GM18508 (cell line): ENCODE measurements at regions not wholly inside any gene's neighbourhood (a gene's known extent, or its start where the extent isn't known, plus 50 kb on each side); places are given as distances from the start of the nearest gene placed in this dataset.
"Not testable (repeated sequence)": the region's sequence is repeated elsewhere in the genome, so short reads cannot be mapped to it uniquely, and the experiment has no call there.

Source experiments
- ATAC-seq: cut with Tn5 transposase; IDR thresholded peaks from one replicate; pipeline ENCODE4 v1.9.1; 2021; ENCODE audit warnings: moderate number of reproducible peaks; ENCODE audit not compliant: insufficient read depth, unreplicated experiment

DNA sequence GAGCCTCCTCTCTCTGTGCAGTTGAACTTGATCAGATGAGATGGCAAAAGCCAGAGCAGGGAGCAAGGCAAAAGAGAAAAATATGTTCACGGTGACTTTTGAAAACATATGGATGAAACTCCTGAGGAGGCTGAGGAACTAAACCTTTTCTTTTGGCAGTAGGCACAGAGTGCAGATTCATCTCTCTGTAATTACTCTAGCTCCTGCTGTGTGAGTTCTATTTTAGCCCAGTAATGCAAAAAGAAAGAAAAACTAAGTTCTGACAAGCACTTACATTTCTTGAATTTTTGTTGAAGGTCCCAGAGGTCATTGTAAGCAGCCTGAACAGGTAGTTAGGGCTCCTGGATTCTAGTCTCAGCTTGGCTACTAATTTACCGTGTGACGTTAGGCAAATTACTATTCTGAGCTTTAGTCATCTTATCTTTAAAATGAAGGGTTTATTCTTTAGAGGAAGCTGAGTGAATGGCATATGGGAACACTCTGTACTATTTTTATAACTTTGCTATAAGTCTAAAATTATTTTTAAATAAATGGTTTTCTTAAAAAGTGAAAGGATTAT lies 114.7 kb upstream of the NBPF26 start:
- ATAC-seq, result not testable (repeated sequence)

DNA sequence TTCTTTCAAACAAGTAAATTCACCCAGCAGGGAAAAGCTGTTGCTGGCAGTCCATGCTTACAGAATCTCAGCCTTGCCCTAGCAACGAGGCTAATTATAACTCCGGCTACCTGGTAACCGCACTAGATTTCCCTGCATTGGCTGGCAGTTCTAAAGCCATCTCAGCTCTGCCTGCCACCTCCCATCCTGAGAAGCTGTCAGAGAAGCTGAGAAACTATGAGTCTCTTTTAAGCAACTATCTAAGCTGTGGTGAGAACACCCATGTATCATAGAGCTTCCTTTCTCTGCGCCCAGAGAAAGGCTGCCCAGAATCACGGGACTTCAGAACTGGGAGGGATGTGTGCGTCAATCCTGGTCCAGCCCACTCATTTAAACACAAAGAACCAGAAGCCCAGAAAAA lies 113.9 kb upstream of the NBPF26 start:
- not testable (repeated sequence) for ATAC-seq

DNA sequence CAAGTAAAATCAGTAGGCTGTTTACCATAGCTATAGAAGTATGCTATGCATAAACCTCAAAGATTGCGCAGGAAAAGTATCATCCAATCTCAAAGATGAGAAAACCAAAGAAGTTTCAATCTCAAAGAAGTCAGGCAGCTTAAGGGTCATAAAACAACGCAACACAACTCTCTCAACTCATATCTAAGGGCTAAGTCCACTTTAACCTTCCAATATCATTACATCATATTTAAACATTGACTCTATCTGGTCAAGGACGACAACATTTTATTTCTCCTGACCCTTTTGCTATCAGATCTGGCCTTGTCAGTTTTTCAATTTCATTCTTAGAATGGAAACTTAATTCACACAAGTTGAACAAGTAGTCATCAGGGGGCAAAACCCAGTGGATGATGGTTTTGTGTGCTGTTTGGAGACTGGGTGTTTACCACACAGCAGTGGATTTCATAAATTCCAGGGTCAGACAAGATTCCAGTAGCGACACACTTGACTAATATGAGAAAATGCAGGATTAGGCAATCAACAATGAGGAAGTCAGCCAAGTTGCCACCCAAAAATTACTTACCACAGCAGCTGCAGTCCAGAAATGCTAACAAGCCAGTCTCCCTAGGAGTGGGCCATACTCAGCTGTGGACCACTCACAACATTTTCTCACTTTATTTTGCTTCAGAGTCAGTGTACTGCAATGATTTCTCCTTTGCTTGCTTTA lies 108.7 kb upstream of the NBPF26 start:
- ATAC-seq, result not testable (repeated sequence)

DNA sequence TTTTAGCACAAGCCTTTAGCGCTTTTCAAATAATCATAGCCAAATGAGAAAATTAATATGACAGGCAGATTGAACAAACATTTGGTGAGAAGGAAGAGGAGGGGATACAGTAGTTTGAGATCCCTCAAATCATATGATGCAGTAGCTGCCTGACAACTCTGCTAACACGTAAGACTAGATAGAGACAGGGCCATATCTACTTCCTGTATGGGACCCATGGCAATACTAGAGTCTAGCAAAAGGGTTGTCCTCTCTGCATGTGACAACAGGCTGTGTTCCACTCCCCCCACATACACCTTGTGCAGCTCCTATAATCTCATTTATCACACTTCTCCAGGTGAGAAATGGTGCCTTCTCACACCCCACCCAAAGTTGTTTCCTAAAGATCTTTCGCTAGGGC lies 106.3 kb upstream of the NBPF26 start:
- ATAC-seq, result not testable (repeated sequence)

DNA sequence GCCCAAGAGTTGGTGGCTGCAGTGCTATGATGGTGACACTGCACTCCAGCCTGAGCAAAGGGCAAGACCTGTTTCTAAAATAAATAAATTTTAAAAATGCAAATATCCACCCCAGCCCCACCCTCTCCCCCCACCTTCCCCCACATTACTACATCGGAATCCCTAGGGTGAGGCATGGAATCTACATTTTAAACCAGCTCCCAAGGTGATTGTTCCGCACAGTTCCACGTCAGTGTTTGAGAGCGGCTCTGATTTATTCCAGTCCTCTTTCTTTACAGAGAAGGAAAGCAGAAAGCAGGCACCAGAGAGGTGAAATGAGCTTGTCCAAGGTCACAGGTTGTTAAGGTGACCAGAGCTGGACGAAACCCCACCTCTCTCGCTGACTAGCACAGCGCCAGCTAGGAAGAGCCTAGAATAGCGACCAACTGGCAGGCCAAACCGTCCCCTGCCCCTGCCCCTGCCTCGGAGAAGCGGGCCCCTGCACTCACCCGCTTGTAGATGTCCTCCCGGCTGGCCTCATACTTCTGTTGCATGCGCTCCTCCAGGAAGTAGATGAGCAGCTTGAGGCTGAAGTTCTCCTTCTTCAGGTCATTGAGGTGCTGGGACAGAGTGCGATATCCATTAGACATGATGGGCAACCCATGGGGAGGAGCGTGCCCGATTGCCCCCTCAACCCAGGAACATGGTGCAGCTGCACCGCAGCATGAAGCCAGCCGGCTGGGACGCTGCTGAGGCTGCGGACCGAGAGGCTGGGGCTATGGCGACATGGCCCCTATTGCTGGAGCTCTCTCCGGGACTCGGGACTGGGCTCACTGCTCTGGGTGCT lies 103.7 kb upstream of the NBPF26 start:
- not testable (repeated sequence) for ATAC-seq

DNA sequence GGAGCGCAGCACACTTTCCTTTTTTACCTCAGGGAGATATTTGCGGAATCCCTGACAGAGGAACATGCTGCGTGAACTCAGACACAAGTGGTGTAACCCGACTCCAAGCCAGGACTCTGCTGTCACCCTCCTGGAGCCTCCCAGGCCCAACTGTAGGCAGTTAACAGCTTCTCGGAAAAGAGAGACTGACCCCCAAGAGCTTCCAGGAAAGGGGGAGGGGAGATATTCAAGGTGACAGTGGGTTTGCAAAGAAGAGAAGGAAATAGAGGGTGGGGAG lies 103.1 kb upstream of the NBPF26 start:
- not testable (repeated sequence) for ATAC-seq

DNA sequence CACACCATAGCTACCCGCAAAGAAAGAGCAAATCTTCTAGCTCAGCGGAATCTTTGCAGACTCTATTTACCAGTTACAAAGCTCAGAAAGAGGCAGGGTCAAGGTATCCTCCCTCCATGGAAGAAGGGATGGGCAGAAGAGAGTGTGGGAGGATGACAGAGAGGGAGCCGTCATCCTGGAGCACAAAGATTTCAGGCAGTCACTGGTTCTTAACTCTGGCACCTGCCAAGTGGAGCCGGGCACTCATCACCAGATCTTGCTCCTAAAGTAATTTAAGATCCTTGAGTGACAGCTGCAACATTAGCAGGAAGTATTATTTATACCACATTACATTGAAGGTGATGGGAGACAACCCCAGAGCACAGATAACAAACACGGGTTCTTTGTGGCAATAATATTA lies 102.5 kb upstream of the NBPF26 start:
- ATAC-seq, result not testable (repeated sequence)

DNA sequence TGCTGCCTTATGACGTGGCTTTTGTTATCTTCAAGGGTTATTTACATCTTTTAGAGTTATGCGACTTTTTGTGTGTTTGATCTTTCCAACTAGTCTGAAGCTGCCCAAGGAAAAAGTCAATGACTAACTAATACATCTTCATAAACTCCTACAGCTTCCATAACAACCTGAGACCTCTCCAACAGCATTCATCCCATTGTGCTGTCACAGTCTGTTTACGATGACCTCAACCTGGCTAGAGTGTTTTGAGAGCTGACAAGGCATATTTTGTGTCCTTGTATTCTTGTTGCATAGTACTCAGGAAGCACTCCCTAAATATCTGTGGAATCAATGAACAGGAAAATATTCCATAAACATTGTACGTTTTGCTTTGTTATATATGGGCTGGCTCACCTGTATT lies 100.2 kb upstream of the NBPF26 start:
- not testable (repeated sequence) for ATAC-seq

DNA sequence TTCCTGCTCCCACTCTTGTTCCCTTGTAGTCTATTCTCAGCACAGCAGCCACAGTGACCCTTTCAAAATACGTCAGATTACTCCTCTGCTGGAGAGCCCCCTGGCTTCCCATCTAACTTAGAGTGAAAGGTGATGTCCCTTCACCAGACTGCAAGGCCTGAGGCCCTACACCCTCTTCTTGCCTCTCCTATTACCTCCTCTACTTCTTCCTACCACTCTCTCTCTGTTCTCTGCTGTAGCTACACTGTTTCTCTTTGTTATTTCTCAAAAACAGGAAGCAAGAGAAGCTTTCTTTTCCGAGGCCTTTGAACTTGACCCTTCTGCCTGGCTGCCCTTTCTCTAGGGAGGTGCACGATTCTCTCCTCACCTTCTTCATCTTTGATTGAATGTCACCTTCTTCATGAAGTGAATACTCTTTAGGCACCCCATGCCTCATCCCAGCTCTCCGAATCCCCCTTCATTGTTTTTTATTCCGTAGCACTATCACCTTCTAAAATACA lies 99.1 kb upstream of the NBPF26 start:
- ATAC-seq, result not testable (repeated sequence)

DNA sequence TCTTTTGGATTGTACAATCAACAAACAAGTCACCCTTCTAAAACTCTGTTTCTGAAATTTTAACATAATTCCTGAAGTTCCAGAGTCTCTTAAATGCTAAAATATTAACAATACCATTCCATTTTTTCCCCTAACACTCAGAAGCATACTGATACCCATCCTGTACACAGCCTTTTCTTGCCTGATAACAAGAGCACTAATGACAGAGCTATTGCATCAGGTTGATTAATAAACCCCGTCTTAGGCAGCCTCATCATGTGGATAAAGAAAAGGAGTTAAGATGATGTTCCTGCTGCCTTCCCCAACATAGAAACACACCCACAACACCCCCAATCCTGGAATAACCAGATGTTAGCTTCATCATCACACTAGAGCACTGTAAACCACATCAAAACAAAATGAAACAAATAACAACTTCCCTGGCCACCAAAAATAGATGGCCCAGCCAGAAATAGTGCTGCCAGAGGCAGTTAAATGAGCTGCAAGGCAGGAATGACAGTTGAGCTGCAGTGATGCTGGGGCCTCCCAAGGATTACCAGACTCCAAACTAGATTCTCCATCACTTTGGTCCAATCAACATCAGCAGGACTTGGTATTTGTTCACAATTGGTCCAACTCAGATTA lies 93.8 kb upstream of the NBPF26 start:
- not testable (repeated sequence) for ATAC-seq

DNA sequence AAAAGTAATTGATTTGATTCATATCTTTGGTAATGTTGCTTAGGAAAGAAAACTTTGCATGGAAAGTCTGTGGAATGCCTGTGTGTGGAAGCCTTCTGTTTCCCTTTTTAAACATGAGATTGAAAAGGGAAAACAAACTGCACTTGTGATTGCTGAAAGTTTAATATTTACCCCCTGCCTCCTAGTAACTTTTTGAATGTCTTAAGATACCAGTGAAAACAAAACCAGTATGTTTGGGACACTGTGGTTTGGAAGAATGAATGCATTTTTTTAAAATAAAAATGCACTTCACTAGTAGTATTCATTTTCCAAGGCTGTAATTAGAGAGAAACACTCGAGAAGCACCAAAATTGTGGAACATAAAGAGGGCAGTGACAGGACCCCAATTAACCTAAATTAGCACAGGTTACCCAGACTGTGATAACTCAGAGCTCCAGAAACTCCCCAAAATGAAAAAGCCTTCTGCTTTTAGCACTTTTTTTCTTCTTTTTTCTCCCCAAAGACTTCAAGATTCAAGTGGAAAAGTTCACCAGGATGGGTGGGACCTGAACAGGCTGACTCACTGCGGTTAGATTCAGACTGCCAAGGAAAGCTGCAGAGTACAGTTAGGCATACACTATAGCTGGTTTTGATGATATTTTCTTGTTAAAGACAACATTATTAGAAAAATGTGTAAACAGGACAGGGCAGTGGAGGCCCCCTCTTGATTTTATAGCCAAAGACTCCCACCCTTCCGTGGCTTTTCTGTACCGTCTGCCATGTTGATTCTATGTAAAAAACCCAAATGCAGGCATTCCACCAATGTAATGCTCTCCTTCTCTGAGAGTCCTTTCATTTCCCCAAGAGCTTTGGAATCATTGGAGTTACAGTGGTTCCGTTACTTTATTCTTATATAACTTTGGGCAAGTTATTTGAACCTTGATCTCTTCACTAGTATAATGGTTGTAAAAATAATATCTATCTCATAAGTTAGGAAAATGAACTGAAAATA lies 88.6 kb upstream of the NBPF26 start:
- not testable (repeated sequence) for ATAC-seq

DNA sequence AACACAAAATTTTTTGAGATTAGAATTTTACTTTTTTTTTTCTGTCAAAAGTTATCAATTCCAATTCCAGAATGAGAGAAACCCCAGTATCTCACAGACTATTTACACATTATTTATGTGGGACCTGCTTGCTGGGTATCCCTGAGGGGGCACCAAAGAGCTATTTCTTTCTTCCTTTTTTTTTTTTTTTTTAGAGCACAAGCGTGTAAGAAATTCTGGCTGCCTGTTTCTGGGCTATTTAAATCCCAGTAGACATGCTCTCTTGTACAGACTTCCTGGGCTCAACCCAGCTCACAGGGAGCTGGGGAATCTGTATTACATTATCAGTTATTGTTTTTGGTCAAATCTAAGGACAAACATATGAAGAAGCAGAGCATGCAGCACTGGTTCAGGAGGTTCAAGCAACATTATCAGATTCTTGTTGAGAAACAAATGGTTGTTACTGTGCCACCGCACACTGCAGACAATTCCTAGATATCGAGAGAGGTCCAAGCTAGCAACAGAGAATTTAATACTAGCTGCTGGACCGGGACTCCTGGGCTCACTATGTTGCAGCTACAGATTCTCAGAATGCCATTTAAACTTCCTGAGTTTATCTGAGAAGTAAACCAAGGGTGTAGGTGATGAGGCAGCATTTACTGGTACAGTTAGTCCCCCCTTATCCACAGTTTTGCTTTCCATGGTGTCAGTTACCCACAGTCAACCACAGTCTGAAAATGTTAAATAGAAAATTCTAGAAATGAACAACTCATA lies 83.3 kb upstream of the NBPF26 start:
- ATAC-seq, result not testable (repeated sequence)

DNA sequence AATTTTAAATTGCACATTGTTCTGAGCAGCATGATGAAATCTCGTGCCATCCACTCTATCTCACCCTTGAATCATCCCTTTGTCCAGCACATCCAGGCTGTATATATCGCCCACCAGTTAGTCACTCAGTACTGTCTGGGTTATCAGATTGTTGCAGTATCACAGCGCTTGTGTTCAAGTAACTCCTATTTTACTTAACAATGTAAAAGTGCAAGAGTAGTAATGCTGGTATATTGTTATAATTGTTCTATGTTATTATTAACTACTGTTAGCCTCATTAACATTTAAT lies 82.8 kb upstream of the NBPF26 start:
- ATAC-seq, result not testable (repeated sequence)

DNA sequence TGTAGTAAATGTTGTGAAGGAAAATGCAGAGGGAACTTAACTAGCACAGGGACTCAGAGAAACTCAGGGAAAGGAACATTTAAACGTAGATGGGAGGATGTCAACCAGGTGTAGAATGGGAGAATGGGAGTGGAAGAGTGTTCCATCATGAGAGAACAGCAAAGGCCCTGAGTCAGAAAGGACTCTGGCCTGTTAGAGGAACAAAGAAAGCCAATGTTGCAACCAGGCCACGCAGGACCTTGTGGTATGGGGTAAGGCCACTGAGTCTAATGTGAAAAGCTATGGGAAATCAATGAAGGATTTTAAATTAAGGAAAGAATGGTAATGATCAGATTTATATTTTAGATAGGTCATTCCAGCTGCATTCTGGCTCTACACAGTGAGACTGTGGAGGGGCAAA lies 76.6 kb upstream of the NBPF26 start:
- ATAC-seq, result not testable (repeated sequence)

DNA sequence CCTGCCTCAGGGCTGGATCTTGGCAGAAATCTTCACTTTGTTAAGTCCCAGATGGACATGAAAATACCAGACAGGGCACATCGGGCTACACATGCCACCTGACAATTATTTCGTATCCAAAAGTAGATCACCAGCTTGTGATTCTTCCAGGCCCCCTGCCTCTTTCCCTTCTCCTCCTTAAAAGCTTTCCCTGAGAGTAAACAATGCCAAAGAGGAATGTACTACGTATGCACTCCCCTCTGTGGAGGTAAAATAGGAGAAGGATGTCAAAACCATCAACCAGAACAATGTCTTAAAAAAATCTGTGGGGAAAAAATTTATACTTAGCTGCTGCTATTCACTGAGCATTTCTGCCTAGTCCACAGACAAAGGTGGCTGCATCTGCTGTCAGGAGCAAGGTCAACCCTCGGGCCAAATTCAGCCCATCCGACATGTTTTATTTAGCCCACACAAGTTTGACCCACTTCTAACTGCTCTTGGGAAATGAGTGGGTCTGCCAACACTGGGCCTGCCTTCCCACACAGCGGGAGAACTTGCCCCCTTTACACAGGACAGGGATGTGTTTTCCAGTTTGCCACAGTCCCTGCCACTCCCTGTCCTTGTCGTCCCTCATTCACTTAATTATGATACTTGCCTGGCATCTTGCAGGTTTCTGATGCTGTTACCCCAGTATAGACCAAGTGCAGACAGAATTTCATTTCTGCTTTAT lies 74.7 kb upstream of the NBPF26 start:
- ATAC-seq, result not testable (repeated sequence)

DNA sequence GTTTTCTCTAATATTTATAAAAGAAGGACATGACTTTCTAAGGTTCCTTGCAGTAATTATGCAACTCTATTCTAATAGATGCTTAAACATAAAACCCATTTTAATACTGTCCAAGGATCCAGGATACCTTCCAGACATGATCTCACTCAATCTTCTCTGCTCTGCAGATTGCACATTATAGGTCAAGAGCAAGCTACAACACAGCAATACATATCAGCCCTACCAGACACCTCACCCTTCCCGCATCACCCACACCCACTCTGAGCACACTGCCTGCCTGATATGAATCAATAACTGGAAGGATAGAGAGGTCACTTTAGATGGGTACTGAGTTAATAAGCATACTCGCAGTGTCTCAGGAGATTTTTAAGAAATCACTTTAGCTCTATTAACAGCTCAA lies 74.0 kb upstream of the NBPF26 start:
- ATAC-seq, result not testable (repeated sequence)

DNA sequence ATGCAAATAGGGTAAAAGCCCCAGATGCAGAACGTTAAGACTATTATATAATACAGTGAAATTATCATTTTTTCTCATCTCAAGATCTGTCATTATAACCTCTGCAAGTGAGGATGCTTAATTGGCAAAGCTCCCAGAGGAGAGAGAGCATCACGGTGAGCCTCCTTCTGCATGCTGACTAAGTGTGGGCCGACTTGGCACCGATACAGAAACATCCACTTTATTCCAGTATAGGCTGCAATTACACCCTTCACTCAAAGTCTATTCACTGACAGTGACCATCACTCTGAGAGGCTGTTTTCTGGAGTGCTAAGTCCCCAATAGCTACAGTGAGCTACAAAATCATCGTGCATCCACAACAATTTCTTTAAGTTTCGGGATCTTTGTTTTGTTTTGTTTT lies 69.6 kb upstream of the NBPF26 start:
- ATAC-seq, result not testable (repeated sequence)

DNA sequence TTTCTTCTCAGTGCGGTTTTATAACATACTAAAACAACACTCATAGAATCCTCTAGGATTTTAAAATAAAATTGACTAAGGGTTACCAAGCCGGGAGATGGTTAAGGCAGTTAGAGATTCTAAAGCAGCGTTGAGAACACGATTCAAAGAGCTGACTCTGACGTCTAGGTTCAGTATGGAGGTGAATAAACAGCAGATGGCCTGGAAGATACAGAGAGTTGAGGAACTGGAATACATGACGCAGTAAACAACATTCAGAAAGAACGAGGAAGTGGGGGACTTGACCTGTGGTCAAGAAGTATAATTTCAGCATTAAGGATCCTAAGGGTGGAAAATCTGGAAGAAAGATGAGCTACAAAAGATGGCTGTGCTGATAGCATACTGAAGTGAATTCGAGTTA lies 68.4 kb upstream of the NBPF26 start:
- not testable (repeated sequence) for ATAC-seq

DNA sequence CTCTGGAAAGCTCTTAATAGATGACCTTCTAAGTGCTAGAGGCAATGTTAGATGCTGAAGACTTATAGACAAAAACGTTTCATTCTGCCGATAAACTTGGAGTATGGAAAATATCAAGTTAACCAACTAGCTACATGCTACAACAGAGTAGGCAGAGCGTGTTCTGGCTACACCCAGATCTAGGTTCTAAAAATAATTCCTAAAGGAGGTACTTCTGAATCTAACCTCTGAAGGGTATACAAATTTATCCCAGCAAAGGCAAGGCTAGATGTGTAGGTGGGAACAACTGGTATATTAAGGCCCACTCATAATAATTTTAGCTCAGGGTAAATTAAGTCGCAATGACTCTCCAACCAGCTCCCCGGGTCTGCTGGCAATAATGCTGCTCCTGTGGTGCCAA lies 67.6 kb upstream of the NBPF26 start:
- not testable (repeated sequence) for ATAC-seq
